DOHH2 (cell line): ENCODE measurements at regions not wholly inside any gene's neighbourhood (a gene's known extent, or its start where the extent isn't known, plus 50 kb on each side); places are given as distances from the start of the nearest gene placed in this dataset.

Experiments used
- H3F3A ChIP-seq: fragments of 200-600 bp; sonication (generic), shearing (Covaris generic); 2 replicates; pipeline ENCODE4 v1.6.0; 2016; ENCODE audit warnings: antibody characterized with exemption, mild to moderate bottlenecking; ENCODE audit not compliant: control insufficient read depth, insufficient read depth
- H3K27ac ChIP-seq: fragments of 200-600 bp; sonication (generic); 2 replicates; pipeline ENCODE4 v1.5.1; 2014; ENCODE audit warnings: low read depth, mild to moderate bottlenecking, low read length, moderate library complexity
- H3K27me3 ChIP-seq: fragments of 200-600 bp; sonication (generic); 2 replicates; pipeline ENCODE4 v1.6.1; 2014; ENCODE audit warnings: mild to moderate bottlenecking, low read length, mixed read lengths; ENCODE audit not compliant: control insufficient read depth
- H3K36me3 ChIP-seq: fragments of 200-600 bp; sonication (generic); 2 replicates; pipeline ENCODE4 v1.6.1; 2014; ENCODE audit warnings: mild to moderate bottlenecking, low read length, moderate library complexity, mixed read lengths; ENCODE audit not compliant: control insufficient read depth
- H3K4me1 ChIP-seq: fragments of 200-600 bp; sonication (generic); 2 replicates; pipeline ENCODE4 v1.6.1; 2014; ENCODE audit warnings: mild to moderate bottlenecking, low read length, mixed read lengths; ENCODE audit not compliant: control insufficient read depth
- H3K4me2 ChIP-seq: fragments of 200-600 bp; sonication (generic); 2 replicates; pipeline ENCODE4 v1.6.0; 2014; ENCODE audit warnings: mild to moderate bottlenecking, low read length, moderate library complexity
- H3K4me3 ChIP-seq: fragments of 200-600 bp; sonication (generic); 2 replicates; pipeline ENCODE4 v1.5.1; 2014; ENCODE audit warnings: mild to moderate bottlenecking, low read length, mixed read lengths
- H3K79me2 ChIP-seq: fragments of 200-600 bp; sonication (generic); 2 replicates; pipeline ENCODE4 v1.6.1; 2014; ENCODE audit warnings: mild to moderate bottlenecking, low read length, mixed read lengths; ENCODE audit not compliant: control insufficient read depth
- H3K9me2 ChIP-seq: fragments of 200-600 bp; sonication (generic); replicated peaks from 2 replicates; pipeline ENCODE4 v1.6.1; 2014; ENCODE audit warnings: mild to moderate bottlenecking, low read length, mixed read lengths; ENCODE audit not compliant: control insufficient read depth
- H3K9me3 ChIP-seq: fragments of 200-600 bp; sonication (generic); 2 replicates; pipeline ENCODE4 v1.6.1; 2014; ENCODE audit warnings: antibody characterized with exemption, low read length, mixed read lengths; ENCODE audit not compliant: control insufficient read depth, insufficient read depth
- H4K20me1 ChIP-seq: fragments of 200-600 bp; sonication (generic); 2 replicates; pipeline ENCODE4 v1.6.0; 2014; ENCODE audit warnings: low read depth, mild to moderate bottlenecking, antibody characterized with exemption, low read length, moderate library complexity; ENCODE audit not compliant: control insufficient read depth, insufficient read depth
- EZH2phosphoT487 ChIP-seq: fragments of 200-600 bp; sonication (generic); IDR thresholded peaks from 2 replicates; pipeline ENCODE4 v1.6.1; 2017; ENCODE audit warnings: borderline replicate concordance, mild to moderate bottlenecking, antibody characterized with exemption, low read length, moderate library complexity, mixed read lengths
- TF ChIP-seq, protein P1 (sequence below): fragments of 200-600 bp; sonication (generic); IDR thresholded peaks from one replicate; pipeline ENCODE4 v1.5.1; 2014; ENCODE audit warnings: antibody characterized with exemption, mild to moderate bottlenecking, low read depth, low read length; ENCODE audit not compliant: poor library complexity, severe bottlenecking

DNA sequence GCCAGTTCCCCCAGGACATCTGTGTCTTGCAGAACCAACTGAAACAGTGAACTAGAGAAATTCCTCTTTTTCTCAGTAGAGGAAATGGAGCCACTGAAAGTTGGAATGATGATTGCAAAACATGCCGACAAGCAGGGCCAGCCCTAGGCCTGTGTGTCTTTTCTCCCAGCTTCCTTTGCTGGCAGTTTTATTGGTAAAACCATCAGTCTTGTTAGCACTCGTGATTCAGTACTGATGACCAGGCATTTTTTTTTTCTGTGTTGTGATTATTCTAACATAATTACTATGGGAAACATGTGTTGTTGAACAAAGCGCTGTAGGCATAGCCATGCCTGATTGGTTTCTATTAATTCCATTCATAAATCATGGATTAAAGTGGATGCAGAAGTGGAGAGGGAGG is 620.7 kb downstream of the AACS start:
- Histone ChIP-seq H3K4me3 (no peak overlapping the region), H3K9me3 (no peaks in the 10 kb centered on the region), H3K4me1 (no peaks in the 10 kb centered on the region), H3F3A (no peaks in the 10 kb centered on the region), H4K20me1 (no peaks in the 10 kb centered on the region), H3K27ac (no peak overlapping the region), H3K4me2 (no peak overlapping the region), H3K27me3 (no peaks in the 10 kb centered on the region), H3K79me2 (no peaks in the 10 kb centered on the region), H3K9me2 (no peaks in the 10 kb centered on the region), H3K36me3 (no peaks in the 10 kb centered on the region)
- no peak for TF ChIP-seq EZH2phosphoT487

DNA sequence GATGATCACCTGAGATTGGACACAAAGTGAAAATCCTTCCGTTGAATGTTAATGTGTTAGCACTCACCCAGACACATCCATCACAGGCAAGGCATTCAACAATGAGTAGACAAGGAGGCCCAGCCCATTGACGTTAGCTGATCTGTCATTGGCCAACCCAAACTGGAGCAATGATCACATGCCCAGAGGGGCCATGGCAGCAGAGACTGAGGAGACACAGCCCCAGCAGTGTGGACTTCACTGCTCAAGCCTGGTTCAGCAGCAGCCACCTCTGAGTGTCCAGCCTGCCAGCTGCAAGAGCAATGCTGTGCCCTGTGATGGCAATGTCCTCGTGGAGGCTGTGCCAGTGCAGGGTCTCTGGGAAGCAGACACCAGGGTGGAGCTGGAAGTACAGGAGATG is 622.2 kb downstream of the AACS start:
- H3K27me3 ChIP-seq = no peaks in the 10 kb centered on the region
- H3K36me3 ChIP-seq = no peaks in the 10 kb centered on the region
- H3F3A ChIP-seq = no peaks in the 10 kb centered on the region
- no peak overlapping the region for H3K27ac ChIP-seq
- TF ChIP-seq EZH2phosphoT487 = no peak
- TF ChIP-seq, protein P1, sequence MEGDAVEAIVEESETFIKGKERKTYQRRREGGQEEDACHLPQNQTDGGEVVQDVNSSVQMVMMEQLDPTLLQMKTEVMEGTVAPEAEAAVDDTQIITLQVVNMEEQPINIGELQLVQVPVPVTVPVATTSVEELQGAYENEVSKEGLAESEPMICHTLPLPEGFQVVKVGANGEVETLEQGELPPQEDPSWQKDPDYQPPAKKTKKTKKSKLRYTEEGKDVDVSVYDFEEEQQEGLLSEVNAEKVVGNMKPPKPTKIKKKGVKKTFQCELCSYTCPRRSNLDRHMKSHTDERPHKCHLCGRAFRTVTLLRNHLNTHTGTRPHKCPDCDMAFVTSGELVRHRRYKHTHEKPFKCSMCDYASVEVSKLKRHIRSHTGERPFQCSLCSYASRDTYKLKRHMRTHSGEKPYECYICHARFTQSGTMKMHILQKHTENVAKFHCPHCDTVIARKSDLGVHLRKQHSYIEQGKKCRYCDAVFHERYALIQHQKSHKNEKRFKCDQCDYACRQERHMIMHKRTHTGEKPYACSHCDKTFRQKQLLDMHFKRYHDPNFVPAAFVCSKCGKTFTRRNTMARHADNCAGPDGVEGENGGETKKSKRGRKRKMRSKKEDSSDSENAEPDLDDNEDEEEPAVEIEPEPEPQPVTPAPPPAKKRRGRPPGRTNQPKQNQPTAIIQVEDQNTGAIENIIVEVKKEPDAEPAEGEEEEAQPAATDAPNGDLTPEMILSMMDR = no peak
- no peaks in the 10 kb centered on the region for H4K20me1 ChIP-seq
- no peaks in the 10 kb centered on the region for H3K9me3 ChIP-seq
- H3K4me2 ChIP-seq = no peak overlapping the region
- no peaks in the 10 kb centered on the region for H3K79me2 ChIP-seq
- H3K9me2 ChIP-seq = no peaks in the 10 kb centered on the region
- no peaks in the 10 kb centered on the region for H3K4me1 ChIP-seq
- H3K4me3 ChIP-seq = no peak overlapping the region

- no peaks in the 10 kb centered on the region for H3K9me3 ChIP-seq
- no peak overlapping the region for H3K4me3 ChIP-seq
- TF ChIP-seq, protein P1 = no peak
- no peak for TF ChIP-seq EZH2phosphoT487
- no peaks in the 10 kb centered on the region for H3F3A ChIP-seq
- no peaks in the 10 kb centered on the region for H3K27me3 ChIP-seq
- H3K9me2 ChIP-seq = no peaks in the 10 kb centered on the region
- no peaks in the 10 kb centered on the region for H3K36me3 ChIP-seq
- no peak overlapping the region for H3K4me2 ChIP-seq
- H3K79me2 ChIP-seq = no peaks in the 10 kb centered on the region
- H3K27ac ChIP-seq = no peak overlapping the region
- no peaks in the 10 kb centered on the region for H4K20me1 ChIP-seq
- H3K4me1 ChIP-seq = no peaks in the 10 kb centered on the region
Measured at GRCh38 chr12:125687820-125688219, 622.6 kb downstream of the AACS start.

DNA sequence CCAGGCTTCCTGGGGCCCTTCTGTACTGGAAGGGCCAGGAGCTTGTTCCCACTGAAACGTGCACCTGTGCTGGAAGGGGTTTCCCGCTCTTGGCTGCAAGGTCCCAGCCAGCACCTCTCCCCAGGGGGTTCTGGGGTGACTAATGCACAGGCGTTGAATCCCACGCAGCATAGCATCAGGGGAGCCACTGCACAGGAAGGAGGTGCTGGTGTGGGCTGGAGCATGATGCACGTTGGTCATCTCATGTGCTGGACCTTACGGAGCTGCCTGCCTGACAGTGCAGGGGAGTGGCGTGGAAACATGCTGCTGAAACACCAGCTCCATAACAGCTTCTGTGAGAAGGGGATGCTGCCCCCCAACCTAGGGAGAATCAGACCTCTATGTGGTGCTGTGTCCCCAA is 623.0 kb downstream of the AACS start:
- H3K4me1 ChIP-seq = no peaks in the 10 kb centered on the region

More for the DNA sequence above, 623.0 kb downstream of the AACS start:
- Histone ChIP-seq H3K79me2 (no peaks in the 10 kb centered on the region), H3K27me3 (no peaks in the 10 kb centered on the region), H4K20me1 (no peaks in the 10 kb centered on the region), H3K36me3 (no peaks in the 10 kb centered on the region), H3K4me2 (no peak overlapping the region), H3K27ac (no peak overlapping the region), H3K9me2 (no peaks in the 10 kb centered on the region), H3K9me3 (no peaks in the 10 kb centered on the region), H3K4me3 (no peak overlapping the region), H3F3A (no peaks in the 10 kb centered on the region)
- no peak for TF ChIP-seq EZH2phosphoT487
- TF ChIP-seq, protein P1 = no peak
